ENCODE measurements at regions not wholly inside any gene's neighbourhood (a gene's known extent, or its start where the extent isn't known, plus 50 kb on each side); places are given as distances from the start of the nearest gene placed in this dataset.

DNA sequence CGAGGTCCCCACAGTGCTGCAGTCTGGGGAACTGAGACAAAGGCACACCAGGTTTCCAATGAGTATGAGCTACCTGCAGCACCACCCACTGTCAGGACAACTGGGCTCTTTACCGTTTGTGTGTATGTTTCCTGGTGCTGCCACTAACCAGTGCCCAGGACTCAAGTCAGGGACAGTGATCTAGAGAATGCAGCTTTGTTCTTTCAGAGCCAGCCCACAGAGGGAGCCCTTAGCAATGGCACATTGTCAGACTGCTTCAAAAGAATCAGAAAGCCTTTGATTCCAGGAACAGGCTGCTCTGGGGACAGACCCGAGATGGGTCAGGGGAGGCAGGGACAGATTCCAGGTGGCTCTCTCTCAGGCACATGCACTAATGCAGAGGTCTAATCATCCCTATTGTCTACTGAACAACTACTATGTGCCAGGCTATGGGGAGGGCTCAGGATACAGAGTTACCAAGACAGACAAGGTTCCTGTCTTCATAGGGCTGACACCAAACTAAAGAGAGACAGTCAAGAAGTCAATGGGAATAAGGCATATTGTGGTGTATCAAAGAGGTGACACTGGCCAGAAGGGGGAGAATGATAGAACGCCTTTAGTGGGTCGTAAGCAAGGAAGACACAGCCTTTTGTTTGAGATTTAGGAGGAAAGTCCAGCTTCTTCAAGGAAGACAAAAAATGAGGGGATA is 103.7 kb downstream of the VPREB1 start:
- TF ChIP-seq, protein P1, sequence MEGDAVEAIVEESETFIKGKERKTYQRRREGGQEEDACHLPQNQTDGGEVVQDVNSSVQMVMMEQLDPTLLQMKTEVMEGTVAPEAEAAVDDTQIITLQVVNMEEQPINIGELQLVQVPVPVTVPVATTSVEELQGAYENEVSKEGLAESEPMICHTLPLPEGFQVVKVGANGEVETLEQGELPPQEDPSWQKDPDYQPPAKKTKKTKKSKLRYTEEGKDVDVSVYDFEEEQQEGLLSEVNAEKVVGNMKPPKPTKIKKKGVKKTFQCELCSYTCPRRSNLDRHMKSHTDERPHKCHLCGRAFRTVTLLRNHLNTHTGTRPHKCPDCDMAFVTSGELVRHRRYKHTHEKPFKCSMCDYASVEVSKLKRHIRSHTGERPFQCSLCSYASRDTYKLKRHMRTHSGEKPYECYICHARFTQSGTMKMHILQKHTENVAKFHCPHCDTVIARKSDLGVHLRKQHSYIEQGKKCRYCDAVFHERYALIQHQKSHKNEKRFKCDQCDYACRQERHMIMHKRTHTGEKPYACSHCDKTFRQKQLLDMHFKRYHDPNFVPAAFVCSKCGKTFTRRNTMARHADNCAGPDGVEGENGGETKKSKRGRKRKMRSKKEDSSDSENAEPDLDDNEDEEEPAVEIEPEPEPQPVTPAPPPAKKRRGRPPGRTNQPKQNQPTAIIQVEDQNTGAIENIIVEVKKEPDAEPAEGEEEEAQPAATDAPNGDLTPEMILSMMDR (IDR thresholded peaks at IDR 0.05): no peak
- no peak for TF ChIP-seq POLR2A (IDR thresholded peaks at IDR 0.05)

All from uterus (tissue), 2 donors.